ENCODE measurements at regions not wholly inside any gene's neighbourhood (a gene's known extent, or its start where the extent isn't known, plus 50 kb on each side); places are given as distances from the start of the nearest gene placed in this dataset.

DNA sequence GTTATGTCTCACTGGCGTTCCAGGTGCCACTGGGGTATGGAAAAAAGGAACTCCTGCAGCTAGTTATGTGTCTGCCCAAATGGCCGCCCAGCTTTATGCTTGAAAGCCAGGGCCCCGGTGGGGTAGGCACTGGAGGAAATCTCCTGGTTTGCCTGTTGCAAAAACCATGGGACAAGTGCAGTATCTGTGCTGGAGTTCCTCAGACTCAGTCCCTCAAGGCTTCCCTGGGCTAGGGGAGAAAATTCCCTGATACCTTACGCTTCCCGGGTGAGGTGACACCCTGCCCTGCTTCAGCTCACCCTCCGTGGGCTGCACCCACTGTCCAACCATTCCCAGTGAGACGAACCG is 90.3 kb upstream of the CDK6 start:
- peaks cover 3 to 12% (median 8%) of the 10 kb centered on the region in 4 experiments; a peak in 6 of 7 replicates for H3K4me1 ChIP-seq (replicated peaks in 1 of 4; ENCODE audit: control insufficient read depth in 3 of 4, insufficient read depth in 4 of 4, low read length in 3 of 4)
- H3K14ac ChIP-seq (ENCODE audit: insufficient read length), result no peak overlapping the region
- no peaks in the 10 kb centered on the region for H3K27me3 ChIP-seq (replicated peaks in 1 of 4; ENCODE audit: control insufficient read depth in 3 of 4, extremely low read depth in 1 of 4, insufficient read depth in 3 of 4, low read length in 3 of 4)
- no peak overlapping the region for H3K23ac ChIP-seq (ENCODE audit: insufficient read length)
- ChIA-PET POLR2A (ENCODE audit: partially characterized antibody) (interaction anchor here (0.7 to 1.3 kb wide), 3 partner anchors 8 to 17 kb away, joined by 3 to 4 read pairs (median 3); no protein-coding TSS in a partner anchor), CTCF (ENCODE audit: partially characterized antibody) (interaction anchor here (0.6 to 2.4 kb wide), 5 partner anchors 11 to 94 kb away, joined by 3 to 6 read pairs (median 3); no protein-coding TSS in a partner anchor)
- no peaks in the 10 kb centered on the region for H3K79me2 ChIP-seq (ENCODE audit: control insufficient read depth in 1 of 2, insufficient read depth in 2 of 2, low read length in 2 of 2)
- no peaks in the 10 kb centered on the region for H3K36me3 ChIP-seq (ENCODE audit: control insufficient read depth in 2 of 4, insufficient read depth in 4 of 4, low read length in 3 of 4)
- H3K9me3 ChIP-seq (ENCODE audit: insufficient read depth in 2 of 2, low read depth in 1 of 2, low read length in 1 of 2), result peaks cover 3 to 5% of the 10 kb centered on the region in 2 experiments; a peak in 2 of 4 replicates
- H3K4ac ChIP-seq (replicated peaks; ENCODE audit: insufficient read length, low read depth, low read length), result no peak overlapping the region
- H4K91ac ChIP-seq (replicated peaks; ENCODE audit: insufficient read length, low read length), result no peak overlapping the region
- peak overlapping the region; percentile 34; the same call in 1 of the 2 replicates for H3K27ac ChIP-seq (ENCODE audit: low read depth, low read length)
- FAIRE-seq (no peak), DNase-seq (ENCODE audit: low read depth in 1 of 2, low spot score in 2 of 2) (no peak)
- H3K23me2 ChIP-seq (ENCODE audit: low read depth, low read length), result no peaks in the 10 kb centered on the region
- no peaks in the 10 kb centered on the region for H4K20me1 ChIP-seq (replicated peaks in 1 of 2; ENCODE audit: control insufficient read depth in 1 of 2, insufficient read depth in 2 of 2, low read length in 2 of 2)
- H2BK20ac ChIP-seq (ENCODE audit: low read length), result 0 out of 2 replicates have a peak overlapping the region, but pooled peaks have one; percentile 93
- H2AK5ac ChIP-seq (ENCODE audit: low read depth, low read length), result no peak overlapping the region
- H3K4me2 ChIP-seq (ENCODE audit: insufficient read depth in 1 of 2, low read depth in 2 of 2, low read length in 2 of 2), result peak overlapping the region; percentile 38 to 52; a peak in 3 of 4 replicates
- no peak overlapping the region for H4K5ac ChIP-seq (ENCODE audit: insufficient read length, low read depth, low read length)
- H2BK120ac ChIP-seq (replicated peaks; ENCODE audit: low read depth, low read length), result no peak overlapping the region
- peak overlapping the region; percentile 90 for H2BK12ac ChIP-seq (ENCODE audit: low read depth, low read length)
- H3K4me3 ChIP-seq (ENCODE audit: extremely low read depth in 1 of 4, insufficient read depth in 2 of 4, low read depth in 3 of 4, low read length in 4 of 4), result no peak overlapping the region; a peak in 1 of 8 replicates
- H4K8ac ChIP-seq (ENCODE audit: extremely low read depth, insufficient read depth, low read length), result peak overlapping the region; percentile 80; the same call in 1 of the 2 replicates
- peak overlapping the region; percentile 96; the same call in 1 of the 2 replicates for H2AFZ ChIP-seq (ENCODE audit: low read length)
- H2BK5ac ChIP-seq (ENCODE audit: low read depth, low read length), result 0 out of 2 replicates have a peak overlapping the region, but pooled peaks have one; percentile 16
- no peaks in the 10 kb centered on the region for H3K79me1 ChIP-seq (ENCODE audit: low read depth, low read length)
- WGBS, 2 experiments (ENCODE audit: extremely low coverage in 1 of 2, insufficient coverage in 1 of 2, insufficient read length in 1 of 2, insufficient replicate concordance in 2 of 2, low coverage in 1 of 2, low lambda C conversion rate in 2 of 2, missing lambda C conversion rate in 1 of 2), result 87% methylated on average over 8 of the region's 8 CpGs; no CpG with 5 or more reads in 1 of the 2 experiments
- H2BK15ac ChIP-seq (ENCODE audit: low read length), result no peak overlapping the region
- TF ChIP-seq RAD21 (IDR thresholded peaks at IDR 0.05 in 1 of 2, conservative IDR thresholded peaks at IDR 0.05 in 1 of 2; ENCODE audit: low read depth in 2 of 2, low read length in 2 of 2), result no peak
- TF ChIP-seq POU5F1 (IDR thresholded peaks at IDR 0.05; ENCODE audit: low read depth, low read length), result no peak
- no peak for TF ChIP-seq PHF8 (conservative IDR thresholded peaks at IDR 0.05; ENCODE audit: low read depth, low read length)
- no peak for TF ChIP-seq EGR1 (IDR thresholded peaks at IDR 0.05; ENCODE audit: borderline replicate concordance, low read depth, low read length)
- no peak for TF ChIP-seq TBP (IDR thresholded peaks at IDR 0.05; ENCODE audit: low read depth, low read length)
- no peak for TF ChIP-seq E2F6 (IDR thresholded peaks at IDR 0.05)
- H3K9ac ChIP-seq (replicated peaks in 1 of 4; ENCODE audit: extremely low read depth in 1 of 4, low read depth in 3 of 4, low read length in 3 of 4), result no peak overlapping the region
- H3K56ac ChIP-seq (replicated peaks; ENCODE audit: insufficient read length, low read depth, low read length), result no peak overlapping the region
- H3K18ac ChIP-seq (ENCODE audit: extremely low read depth, low read length), result no peak overlapping the region
